Endothelial cell (in vitro differentiated cells): ENCODE measurements at regions not wholly inside any gene's neighbourhood (a gene's known extent, or its start where the extent isn't known, plus 50 kb on each side); places are given as distances from the start of the nearest gene placed in this dataset.

Experiments used
- DNase-seq: peaks from one replicate; pipeline ENCODE4 v3.0.0; 2021; ENCODE audit warnings: low spot score
- H3K27ac Mint-ChIP-seq: one replicate; pipeline ENCODE4 v1.8.0; 2021; ENCODE audit warnings: mixed read lengths, inconsistent platforms; ENCODE audit not compliant: unreplicated experiment
- H3K27me3 Mint-ChIP-seq: one replicate; pipeline ENCODE4 v1.8.0; 2021; ENCODE audit warnings: mild to moderate bottlenecking, moderate library complexity, mixed read lengths, inconsistent platforms; ENCODE audit not compliant: unreplicated experiment
- H3K36me3 Mint-ChIP-seq: one replicate; pipeline ENCODE4 v1.8.0; 2021; ENCODE audit warnings: mild to moderate bottlenecking, low read depth, mixed read lengths, inconsistent platforms; ENCODE audit not compliant: unreplicated experiment
- H3K4me1 Mint-ChIP-seq: one replicate; pipeline ENCODE4 v1.8.0; 2021; ENCODE audit warnings: mild to moderate bottlenecking, mixed read lengths, inconsistent platforms; ENCODE audit not compliant: unreplicated experiment
- H3K4me3 Mint-ChIP-seq: one replicate; pipeline ENCODE4 v1.8.0; 2021; ENCODE audit warnings: mild to moderate bottlenecking, mixed read lengths, inconsistent platforms; ENCODE audit not compliant: unreplicated experiment
- H3K9me3 Mint-ChIP-seq: one replicate; pipeline ENCODE4 v1.8.0; 2021; ENCODE audit warnings: mixed read lengths, inconsistent platforms; ENCODE audit not compliant: unreplicated experiment
- CTCF ChIP-seq: fragments of 200-600 bp; sonication (generic); IDR thresholded peaks from one replicate; pipeline ENCODE4 v1.5.0; 2021; ENCODE audit warnings: antibody characterized with exemption; ENCODE audit not compliant: unreplicated experiment

GRCh38 chr9:28967226-28967625 is 1393.9 kb upstream of the C9orf72 start:
- no peak for DNase-seq
- Mint-ChIP-seq H3K9me3 (no peaks in the 10 kb centered on the region), H3K4me3 (no peak overlapping the region), H3K4me1 (peaks cover 3% of the 10 kb centered on the region), H3K36me3 (no peaks in the 10 kb centered on the region), H3K27me3 (no peaks in the 10 kb centered on the region), H3K27ac (no peak overlapping the region)
- TF ChIP-seq CTCF, result no peak

- no peak for TF ChIP-seq CTCF
- no peak overlapping the region for H3K27ac Mint-ChIP-seq
- peaks cover 3% of the 10 kb centered on the region for H3K27me3 Mint-ChIP-seq
- no peaks in the 10 kb centered on the region for H3K9me3 Mint-ChIP-seq
- no peak for DNase-seq
- no peaks in the 10 kb centered on the region for H3K36me3 Mint-ChIP-seq
- no peak overlapping the region for H3K4me3 Mint-ChIP-seq
- H3K4me1 Mint-ChIP-seq, result peaks cover 3% of the 10 kb centered on the region
These were observed 1397.0 kb upstream of the C9orf72 start for GRCh38 chr9:28970241-28970654.

GRCh38 chr9:28971881-28972280 is 1398.6 kb upstream of the C9orf72 start:
- Mint-ChIP-seq H3K27ac (no peak overlapping the region), H3K4me3 (no peak overlapping the region), H3K4me1 (peaks cover 3% of the 10 kb centered on the region), H3K27me3 (peaks cover 3% of the 10 kb centered on the region), H3K9me3 (no peaks in the 10 kb centered on the region), H3K36me3 (no peaks in the 10 kb centered on the region)
- DNase-seq, result no peak
- TF ChIP-seq CTCF, result no peak

- DNase-seq, result no peak
- Mint-ChIP-seq H3K27ac (no peak overlapping the region), H3K4me3 (no peak overlapping the region), H3K27me3 (peaks cover 3% of the 10 kb centered on the region), H3K9me3 (no peaks in the 10 kb centered on the region), H3K36me3 (no peaks in the 10 kb centered on the region), H3K4me1 (no peaks in the 10 kb centered on the region)
- no peak for TF ChIP-seq CTCF
These were observed 1403.0 kb upstream of the C9orf72 start for GRCh38 chr9:28976250-28976649.

GRCh38 chr9:28976684-28977083 is 1403.4 kb upstream of the C9orf72 start:
- Mint-ChIP-seq H3K27me3 (peaks cover 3% of the 10 kb centered on the region), H3K4me1 (no peaks in the 10 kb centered on the region), H3K36me3 (no peaks in the 10 kb centered on the region), H3K4me3 (no peak overlapping the region), H3K9me3 (no peaks in the 10 kb centered on the region), H3K27ac (no peak overlapping the region)
- no peak for DNase-seq
- TF ChIP-seq CTCF, result no peak
